IPS-11a (cell line): ENCODE measurements at regions not wholly inside any gene's neighbourhood (a gene's known extent, or its start where the extent isn't known, plus 50 kb on each side); places are given as distances from the start of the nearest gene placed in this dataset.
"Not testable (repeated sequence)": the region's sequence is repeated elsewhere in the genome, so short reads cannot be mapped to it uniquely, and the experiment has no call there.

Source experiments
- H3K4me3 ChIP-seq: one replicate; pipeline ENCODE4 v1.5.1; 2013; ENCODE audit warnings: low read depth, low read length, control low read depth

DNA sequence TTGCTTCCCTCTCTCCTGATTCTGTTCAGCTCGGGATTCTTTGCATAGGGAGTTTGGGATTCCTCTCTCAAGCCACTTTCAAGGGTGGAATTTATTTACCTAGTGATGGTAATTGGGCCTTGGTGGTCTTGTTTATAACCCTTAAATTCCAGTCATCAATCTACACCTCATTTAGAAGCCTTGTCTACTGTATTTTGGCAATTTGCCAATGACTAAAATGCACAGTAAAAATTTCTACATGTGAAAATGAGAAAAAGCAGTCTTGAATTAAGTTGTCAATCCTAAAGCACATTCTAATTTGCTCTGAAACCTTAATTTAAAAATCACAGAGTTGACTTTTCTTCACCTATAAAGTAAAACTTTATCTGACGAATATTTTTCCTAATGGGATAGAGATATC lies 749.2 kb upstream of the CRIM1 start:
- H3K4me3 ChIP-seq: no peak overlapping the region

DNA sequence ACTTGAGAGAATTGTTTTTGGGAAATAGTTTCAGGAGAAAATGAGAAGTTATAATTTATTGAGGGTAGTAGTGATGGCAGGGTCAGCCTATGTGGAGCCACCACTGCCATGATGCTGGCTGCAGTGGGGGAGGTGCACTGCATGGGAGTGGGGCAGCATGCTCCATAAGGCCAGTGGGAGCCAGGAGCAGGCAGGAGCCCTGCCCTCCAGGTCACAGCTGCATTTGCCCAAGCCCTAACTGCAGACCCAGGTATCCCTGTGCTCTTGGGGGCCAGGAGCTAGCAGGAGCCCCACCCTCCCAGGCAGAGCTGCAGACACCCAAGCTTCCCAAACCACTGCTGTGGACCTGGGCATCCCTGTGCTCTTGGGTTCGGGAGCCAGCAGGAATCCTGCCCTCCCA lies 757.3 kb upstream of the CRIM1 start:
- H3K4me3 ChIP-seq: no peak overlapping the region

DNA sequence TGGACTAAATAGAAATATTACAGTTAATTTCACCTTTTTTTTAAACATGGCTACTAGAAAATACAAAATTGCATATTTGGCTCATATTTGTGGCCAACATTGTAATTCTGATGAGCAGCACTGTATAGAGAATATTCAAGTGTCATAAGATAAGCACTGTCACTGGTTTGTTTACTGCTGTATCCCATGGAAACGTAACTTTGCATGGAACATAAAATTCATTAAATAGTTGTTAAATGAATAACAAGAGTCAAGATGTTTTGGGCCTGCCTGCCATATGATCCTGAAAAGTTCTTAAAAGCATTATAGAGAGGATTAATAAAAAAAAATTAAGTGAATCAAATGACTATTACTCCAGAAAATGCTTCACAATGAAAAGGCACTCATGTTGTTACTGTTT lies 763.7 kb upstream of the CRIM1 start:
- no peak overlapping the region for H3K4me3 ChIP-seq

DNA sequence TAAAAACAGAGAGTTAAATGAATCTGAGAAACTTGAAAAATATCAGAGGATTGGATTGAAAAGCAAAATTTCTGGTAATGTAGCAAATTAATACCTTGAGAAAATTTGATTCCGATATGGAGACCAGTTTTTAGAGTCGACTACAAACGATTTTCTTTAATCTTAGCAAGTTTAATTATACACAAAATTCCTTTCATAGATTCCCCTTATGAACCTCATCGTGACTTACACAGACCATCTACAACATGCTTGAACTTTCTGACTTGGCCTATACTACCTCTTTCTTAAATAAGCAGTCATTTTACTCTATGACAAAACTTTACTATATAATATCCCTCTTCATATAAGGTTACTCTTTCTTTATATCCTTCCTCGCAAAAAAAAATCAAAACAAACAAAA lies 769.6 kb upstream of the CRIM1 start:
- H3K4me3 ChIP-seq: no peak overlapping the region

DNA sequence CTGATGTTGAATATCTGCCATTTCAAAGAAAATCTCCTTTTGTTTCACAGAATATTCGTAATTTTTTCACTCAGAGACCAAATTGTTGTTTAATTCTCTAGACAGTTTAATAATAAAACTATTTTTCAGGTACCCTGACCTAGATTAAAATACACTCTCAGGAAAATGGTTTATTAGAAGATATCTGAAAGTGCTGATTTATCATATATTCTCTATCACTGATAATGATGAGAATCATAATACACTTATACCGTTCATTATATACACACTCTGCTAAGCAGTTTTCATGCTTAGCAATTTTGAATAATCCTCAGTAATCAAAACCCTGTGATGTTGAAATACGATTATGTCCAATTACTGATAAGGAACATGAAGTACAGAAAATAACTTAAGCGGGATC lies 772.9 kb upstream of the CRIM1 start:
- H3K4me3 ChIP-seq: no peak overlapping the region

DNA sequence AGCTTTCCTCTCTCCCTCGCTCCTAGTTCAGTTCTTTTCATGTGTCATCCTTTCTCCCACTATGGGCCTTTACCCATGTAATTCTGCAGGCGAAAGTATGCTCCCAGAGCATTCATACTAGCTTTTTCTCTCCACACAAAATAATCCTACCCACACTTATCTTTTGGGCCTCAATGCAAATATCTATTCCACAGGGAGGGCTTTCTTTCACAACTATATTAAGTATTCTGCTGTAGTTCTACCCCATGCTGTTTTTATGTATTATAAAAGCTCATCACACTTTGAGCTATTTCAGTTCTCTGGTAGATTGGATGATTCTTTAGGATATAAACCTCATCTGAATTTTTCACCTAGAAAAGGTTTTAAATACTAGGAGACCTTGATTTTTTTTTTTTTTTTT lies 774.6 kb upstream of the CRIM1 start:
- H3K4me3 ChIP-seq: no peak overlapping the region

DNA sequence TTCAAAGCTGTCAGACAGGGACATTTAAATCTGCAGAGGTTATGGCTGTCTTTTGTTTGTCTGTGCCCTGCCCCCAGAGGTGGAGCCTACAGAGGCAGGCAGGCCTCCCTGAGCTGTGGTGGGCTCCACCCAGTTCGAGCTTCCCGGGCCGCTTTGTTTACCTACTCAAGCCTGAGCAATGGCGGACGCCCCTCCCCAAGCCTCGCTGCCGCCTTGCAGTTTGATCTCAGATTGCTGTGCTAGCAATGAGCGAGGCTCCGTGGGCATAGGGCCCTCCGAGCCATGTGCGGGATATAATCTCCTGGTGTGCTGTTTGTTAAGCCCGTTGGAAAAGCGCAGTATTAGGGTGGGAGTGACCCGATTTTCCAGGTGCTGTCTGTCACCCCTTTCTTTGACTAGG lies 787.0 kb upstream of the CRIM1 start:
- not testable (repeated sequence) for H3K4me3 ChIP-seq

DNA sequence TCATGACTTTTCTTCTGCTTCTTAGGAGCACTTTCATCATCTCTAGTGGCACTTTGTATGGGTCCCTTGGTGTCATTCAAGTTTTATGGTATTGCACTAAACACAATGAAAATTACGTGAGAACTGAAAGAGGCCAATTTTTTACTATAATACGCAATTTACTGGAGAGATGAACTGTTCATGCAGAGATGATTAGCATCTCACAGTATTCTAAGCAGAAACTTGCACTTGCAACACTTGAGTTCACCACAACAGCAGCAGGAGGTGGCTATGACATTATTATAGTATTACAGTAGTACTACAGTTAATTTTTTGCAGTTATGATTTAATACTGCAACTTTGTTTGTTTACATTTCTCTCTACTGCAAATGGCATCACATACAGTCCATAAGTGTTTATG lies 793.1 kb upstream of the CRIM1 start:
- H3K4me3 ChIP-seq: no peak overlapping the region

DNA sequence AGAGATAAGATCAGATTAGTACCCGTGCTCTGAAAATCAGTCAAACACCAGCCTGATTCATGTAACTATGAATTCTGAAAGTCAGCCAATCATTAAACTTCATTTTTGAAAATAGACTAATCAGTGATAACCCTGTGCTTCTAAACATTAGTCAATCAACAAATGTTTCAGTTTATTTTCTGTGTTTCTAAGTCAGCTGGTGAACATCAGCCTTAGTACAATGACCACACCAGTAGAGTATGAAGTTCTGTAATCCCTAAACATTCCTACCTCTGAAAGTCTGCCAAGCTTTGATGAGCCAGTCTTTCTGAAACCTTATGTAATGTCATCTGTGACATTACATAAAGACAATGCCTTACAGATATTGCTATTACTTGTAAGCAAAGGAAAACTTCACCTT lies 807.4 kb upstream of the CRIM1 start:
- no peak overlapping the region for H3K4me3 ChIP-seq

DNA sequence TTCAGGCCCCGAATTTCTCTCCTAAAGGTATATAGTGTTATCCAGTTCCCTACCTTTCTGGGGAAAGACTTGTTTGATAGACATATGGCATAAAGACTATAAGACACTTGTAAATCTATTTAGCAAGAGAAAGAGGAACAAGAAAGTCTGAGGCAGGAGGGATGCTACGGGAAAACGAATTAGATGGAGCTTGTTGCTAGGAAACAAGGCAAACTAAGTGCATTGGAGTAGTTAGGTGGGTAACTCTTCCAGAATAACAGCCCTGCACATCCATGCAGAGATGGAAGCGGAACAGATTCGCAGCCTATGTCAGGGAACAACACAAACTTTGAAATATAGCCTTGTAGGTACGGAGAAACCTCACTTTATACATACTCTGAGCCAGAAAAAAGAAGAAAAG lies 810.3 kb upstream of the CRIM1 start:
- H3K4me3 ChIP-seq: no peak overlapping the region

DNA sequence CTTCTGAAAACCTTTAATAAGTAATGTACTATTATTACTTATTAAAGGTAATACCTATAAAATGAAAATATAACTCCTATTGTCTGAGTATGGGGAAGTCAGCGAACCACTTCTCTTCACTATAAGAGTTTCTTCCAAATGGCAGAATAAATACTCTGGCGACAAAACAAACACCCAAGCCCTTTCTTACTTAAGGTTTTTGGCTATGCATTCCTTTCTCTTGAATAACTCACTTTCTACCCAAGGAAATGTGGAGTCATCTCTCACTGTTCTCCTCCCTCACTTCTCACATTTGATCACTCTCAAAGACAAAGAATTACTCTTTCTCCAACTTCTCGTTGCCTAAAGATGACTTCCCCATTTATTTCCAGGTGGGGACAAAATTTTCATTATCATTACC lies 816.8 kb upstream of the CRIM1 start:
- H3K4me3 ChIP-seq: no peak overlapping the region

DNA sequence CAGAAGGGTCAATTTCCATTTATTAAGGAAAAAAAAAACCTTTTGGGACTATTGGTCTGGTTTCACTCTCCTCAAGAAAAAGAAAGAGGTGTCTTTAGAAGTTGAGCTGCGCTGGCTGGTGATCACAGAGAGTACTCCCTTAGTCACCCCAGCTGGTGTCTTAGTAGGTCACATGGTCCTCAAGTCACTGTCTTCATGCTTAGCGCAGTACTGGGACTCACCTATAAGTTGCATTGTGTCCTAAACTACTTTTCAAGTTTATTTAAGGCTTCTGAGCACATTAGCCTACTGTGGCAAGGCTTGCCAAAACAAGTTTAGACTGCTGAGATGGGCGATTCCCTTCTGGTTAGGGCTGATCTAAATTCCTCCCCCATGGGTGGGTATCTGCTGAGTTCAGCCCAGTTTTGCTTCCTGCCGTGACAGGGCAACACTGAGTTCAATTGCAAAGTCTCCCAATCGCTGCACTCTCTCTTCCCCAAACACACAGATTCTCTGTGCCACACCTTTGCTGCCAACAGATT lies 824.9 kb upstream of the CRIM1 start:
- no peak overlapping the region for H3K4me3 ChIP-seq

DNA sequence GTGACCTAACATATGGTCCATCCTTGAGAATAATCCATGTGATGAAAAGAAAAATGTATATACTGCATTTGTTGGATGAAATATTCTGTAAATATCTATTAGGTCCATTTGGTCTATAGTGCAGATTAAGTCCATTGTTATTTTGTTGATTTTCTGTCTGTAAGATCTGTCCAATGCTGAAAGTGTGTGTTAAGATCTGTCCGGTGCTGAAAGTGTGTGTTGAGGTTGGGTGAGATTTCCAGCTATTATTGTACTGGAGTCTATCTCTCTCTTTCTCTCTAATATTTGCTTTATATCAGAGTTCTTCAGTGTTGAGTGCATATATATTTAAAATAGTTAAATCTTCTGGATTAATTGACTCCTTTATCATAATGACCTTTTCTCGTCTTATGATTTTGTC lies 828.8 kb upstream of the CRIM1 start:
- no peak overlapping the region for H3K4me3 ChIP-seq

DNA sequence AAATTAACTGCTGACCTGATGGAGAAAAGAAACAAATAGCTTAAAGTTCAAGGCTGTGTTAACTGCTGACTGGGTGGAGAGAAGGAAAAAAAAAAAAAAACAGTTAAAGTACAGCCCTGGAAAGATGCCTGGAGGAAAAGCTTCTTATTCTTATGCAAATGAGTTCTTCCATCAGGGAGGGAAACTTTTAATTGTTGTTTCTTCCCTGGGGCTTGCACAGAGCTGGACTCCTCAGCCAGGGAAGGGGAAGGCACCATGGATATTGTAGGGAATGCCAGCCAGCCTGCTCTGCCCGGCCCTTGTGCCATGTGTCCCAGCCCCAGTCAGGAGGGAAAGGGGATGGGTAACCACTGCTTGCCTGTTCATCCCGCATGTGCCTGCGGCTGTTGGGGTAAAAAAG lies 833.1 kb upstream of the CRIM1 start:
- H3K4me3 ChIP-seq: no peak overlapping the region

DNA sequence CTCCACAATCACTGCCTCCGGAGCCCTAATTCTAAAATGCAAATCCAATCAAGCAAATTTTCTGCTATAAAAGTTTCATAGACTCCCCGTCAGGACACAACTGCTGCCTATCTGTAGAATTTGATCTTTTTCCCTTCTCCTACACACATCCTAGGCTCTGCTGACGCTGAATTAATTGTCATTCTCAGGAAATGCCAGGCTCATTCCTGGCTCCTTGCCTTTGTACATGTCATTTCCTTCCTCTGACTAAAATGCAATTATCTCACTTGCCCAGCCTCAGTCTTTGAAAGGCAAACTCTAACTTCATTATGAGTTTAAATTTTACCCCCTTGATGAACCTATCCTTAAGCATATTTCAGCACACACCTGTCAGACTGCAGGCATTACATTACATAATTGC lies 844.9 kb upstream of the CRIM1 start:
- no peak overlapping the region for H3K4me3 ChIP-seq

DNA sequence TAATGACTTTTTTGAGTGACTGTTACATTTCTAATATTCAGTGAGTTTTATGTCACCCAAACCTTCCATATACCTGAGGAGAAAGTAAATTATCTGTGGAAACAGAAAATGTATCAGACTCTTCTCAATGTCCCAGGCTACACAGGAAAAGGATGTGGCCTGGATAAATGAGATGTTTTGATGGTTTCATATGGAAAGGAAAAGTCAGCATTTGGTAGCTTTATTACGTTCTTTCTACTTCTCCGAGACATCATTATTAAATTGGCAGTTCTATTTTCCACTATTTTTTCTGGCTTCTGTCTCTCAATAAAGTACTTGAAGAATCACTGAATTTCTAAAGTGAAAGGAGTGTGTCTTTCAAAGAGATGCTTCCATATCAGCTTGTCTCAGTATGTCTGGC lies 847.0 kb upstream of the CRIM1 start:
- H3K4me3 ChIP-seq: no peak overlapping the region

DNA sequence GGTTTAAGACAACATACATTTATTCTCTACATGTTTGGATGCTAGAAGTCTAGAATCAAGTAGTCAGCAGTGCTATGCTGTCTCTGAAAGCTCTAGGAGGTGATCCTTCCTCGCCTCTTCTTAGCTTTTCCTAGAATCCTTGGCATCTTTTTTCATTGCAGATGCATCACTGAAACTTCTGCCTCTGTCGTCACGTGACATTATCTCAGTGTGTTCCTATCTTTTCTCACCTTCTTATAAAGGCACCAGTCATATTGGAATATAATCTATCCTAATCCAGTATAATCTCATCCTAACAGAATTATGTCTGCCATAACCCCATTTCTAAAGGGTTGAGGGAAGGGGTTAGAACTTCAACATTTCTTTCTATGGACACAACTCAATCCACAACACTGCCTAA lies 851.2 kb upstream of the CRIM1 start:
- no peak overlapping the region for H3K4me3 ChIP-seq

DNA sequence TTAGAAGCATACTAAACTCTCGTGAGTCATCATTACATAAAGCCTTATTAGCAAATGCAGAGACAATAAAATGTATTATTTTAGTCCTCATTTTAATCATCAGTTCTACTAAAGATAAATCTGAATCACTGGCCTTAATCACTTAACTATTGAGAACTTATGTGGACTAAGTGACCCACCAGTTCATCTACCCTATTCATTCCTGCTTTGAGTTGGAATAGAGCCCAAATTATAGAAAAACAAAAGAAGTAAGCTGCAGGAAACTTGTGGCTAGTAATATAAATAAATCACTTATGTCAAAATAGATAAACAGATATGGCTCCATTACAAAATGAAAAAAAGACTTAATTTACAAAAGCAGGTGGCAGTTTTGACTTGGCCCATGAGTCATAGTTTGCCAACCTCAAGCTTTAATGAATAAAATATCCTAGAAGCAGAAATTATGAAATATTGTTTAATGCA lies 851.8 kb upstream of the CRIM1 start:
- no peak overlapping the region for H3K4me3 ChIP-seq

DNA sequence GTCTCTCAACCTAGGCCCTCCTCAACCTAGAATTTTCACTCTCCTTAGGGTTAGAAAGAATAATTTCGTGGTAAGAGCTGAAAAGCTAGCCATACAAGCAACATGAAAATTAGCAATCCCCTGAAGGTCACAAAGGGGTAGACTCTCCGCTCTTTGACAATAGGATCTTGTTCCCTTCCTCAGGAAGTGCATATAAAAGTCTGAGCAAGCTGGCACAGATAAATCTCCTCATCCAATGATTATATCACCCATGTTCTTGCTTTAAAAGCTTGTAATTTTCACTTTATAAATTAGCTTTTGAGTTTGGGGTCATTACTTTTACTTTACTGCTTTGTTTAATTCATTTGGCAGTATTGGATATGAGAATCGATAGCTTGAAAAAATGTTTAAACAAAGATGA lies 852.3 kb upstream of the CRIM1 start:
- no peak overlapping the region for H3K4me3 ChIP-seq

DNA sequence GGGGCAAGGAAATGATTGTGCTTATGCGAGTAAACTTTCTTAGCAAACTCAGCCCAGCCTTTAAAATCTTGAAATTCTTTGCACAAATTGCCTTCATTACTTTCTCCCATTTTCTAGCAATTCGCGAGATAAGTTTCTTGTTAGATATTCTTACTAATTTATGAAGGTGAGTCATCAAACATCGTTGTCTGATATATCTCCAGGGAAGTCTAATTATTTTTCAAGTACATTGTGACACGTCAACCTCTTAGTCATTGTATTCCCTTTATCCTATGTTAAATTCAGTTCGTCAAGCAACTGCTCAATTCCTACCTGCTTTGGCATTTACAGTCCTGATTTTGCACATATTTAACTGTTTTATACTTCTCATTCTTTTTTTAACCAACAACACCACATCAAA lies 854.5 kb upstream of the CRIM1 start:
- H3K4me3 ChIP-seq: no peak overlapping the region

DNA sequence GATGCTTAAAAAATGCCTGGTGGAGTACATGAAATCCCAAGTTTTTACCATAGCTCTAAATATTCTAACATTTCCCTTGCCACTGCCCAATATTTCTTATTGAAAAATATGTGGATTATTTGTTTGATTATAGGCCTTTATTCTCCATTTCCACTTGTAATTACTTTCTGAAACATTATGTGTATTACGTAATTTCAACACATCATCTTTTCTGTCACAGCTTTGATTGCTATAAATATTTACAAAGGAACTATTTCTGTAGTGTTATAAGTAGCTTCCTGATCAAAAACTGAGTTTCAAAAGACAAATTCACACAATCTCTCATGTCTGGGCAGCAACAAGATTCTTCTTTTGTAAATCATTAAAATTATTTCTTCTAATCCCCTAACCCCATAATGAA lies 859.6 kb upstream of the CRIM1 start:
- H3K4me3 ChIP-seq: no peak overlapping the region

DNA sequence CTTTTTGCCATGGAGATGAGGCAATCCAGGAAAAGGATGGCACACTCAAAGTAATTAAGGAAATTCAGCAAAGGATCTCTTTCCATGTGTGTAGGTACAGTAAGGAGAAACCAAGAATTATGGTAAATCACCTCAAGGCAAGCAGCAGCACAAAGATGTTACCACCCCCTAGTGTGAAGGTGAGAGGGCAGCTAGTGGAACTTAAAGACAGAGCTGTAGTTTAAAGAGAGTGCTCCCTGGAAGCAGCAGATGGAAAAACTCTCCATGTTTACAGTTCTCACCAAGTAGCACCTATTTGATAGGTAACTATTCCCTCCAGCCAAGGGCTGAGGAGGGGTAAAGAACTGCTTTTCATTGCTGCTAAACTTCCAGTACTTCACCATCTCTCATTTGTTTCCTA lies 860.4 kb upstream of the CRIM1 start:
- H3K4me3 ChIP-seq: no peak overlapping the region

DNA sequence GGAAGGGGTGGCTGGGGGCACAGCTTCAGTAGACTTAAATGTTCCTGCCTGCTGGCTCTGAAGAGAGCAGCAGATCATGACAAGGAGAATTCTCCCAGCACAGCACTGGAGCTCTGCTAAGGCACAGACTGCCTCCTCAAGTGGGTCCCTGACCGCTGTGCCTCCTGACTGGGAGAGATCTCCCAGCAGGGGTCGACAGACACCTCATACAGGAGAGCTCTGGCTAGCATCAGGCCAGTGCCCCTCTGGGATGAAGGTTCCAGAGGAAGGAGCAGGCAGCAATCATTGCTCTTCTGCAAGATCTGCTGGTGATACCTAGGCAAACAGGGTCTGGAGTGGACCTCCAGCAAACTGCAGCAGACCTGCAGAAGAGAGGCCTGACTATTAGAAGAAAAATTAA lies 877.5 kb upstream of the CRIM1 start:
- not testable (repeated sequence) for H3K4me3 ChIP-seq

DNA sequence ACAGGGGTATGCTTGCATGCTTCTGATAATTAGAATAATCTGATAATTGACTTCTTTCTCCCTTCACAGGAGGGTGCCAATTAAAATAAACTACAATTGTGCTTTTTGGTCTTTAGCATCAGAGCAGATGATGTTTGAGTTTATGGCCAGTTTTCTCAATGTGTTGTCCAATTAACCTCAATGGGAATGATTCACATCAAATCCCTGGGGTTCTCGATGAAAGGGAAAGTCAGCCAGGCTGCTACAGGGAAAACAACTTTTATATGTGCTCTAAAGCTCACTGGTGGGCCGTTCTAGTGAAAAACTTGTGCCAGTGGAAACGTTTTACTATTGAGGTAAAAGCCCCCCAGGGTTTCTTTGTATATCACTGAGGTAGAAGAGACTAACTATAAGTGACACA lies 887.3 kb upstream of the CRIM1 start:
- no peak overlapping the region for H3K4me3 ChIP-seq
